ENCODE measurements at regions not wholly inside any gene's neighbourhood (a gene's known extent, or its start where the extent isn't known, plus 50 kb on each side); places are given as distances from the start of the nearest gene placed in this dataset.

DNA sequence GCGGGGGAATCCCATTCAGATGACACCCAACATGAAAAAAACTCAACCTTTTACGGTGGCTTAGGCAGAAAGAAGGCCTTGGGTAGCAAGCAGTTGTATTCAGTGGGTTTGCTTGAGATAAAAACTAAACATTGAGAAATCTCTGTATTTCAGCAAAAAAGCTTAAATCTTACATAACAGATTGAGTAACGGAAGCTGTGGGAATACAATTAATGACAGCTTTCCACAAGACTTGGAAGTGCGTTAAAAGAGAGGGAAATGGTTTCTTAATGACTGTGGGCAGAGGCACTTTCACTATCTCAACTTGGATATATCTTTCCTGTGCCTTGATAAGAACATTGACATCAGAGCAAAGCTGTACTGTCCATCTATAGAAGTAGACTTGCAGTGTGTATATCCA is 418.5 kb upstream of the HS3ST1 start:
- no peaks in the 10 kb centered on the region for H4K20me1 ChIP-seq (ENCODE audit: insufficient read depth, low read length)
- intact Hi-C loops (cut with micrococcal nuclease): no loop called here
- in situ Hi-C loops (cut with MboI; ENCODE audit: low sequenced_read_pairs): no loop called here
- H2BK20ac ChIP-seq (ENCODE audit: low read depth, low read length): no peak overlapping the region
- ATAC-seq (ENCODE audit: low read depth): no peak
- H3K79me1 ChIP-seq (ENCODE audit: low read depth in 1 of 2, low read length in 2 of 2): no peaks in the 10 kb centered on the region
- H3K36me3 ChIP-seq (ENCODE audit: control insufficient read depth, insufficient read depth, low read length): no peaks in the 10 kb centered on the region
- no peak overlapping the region for H3K4me3 ChIP-seq (ENCODE audit: insufficient read depth, low read depth, low read length)
- no peaks in the 10 kb centered on the region for H3K4me1 ChIP-seq (ENCODE audit: control insufficient read depth, insufficient read depth, low read length)
- no peak overlapping the region for H3K18ac ChIP-seq (ENCODE audit: low read depth, low read length)
- no peaks in the 10 kb centered on the region for H3K9me3 ChIP-seq (ENCODE audit: control insufficient read depth, insufficient read depth, low read length)
- H3K4ac ChIP-seq (ENCODE audit: low read depth, low read length): no peak overlapping the region
- H3K27ac ChIP-seq (ENCODE audit: insufficient read depth, low read length): no peak overlapping the region
- no peak overlapping the region for H2AK9ac ChIP-seq (replicated peaks; ENCODE audit: low read depth, low read length, poor library complexity)
- no peak overlapping the region for H2BK120ac ChIP-seq (ENCODE audit: low read depth, low read length)
- no peak overlapping the region for H3K23ac ChIP-seq (ENCODE audit: low read depth, low read length)
- H4K91ac ChIP-seq (ENCODE audit: insufficient read depth, low read depth, low read length): no peak overlapping the region
- DNase-seq: no peak
- ChIA-PET POLR2A (ENCODE audit: unreplicated experiment) (no interaction called here), CTCF (no interaction called here)
- no peak for TF ChIP-seq MXI1 (IDR thresholded peaks at IDR 0.05; ENCODE audit: borderline replicate concordance, low read depth, low read length)
- TF ChIP-seq, protein P1, sequence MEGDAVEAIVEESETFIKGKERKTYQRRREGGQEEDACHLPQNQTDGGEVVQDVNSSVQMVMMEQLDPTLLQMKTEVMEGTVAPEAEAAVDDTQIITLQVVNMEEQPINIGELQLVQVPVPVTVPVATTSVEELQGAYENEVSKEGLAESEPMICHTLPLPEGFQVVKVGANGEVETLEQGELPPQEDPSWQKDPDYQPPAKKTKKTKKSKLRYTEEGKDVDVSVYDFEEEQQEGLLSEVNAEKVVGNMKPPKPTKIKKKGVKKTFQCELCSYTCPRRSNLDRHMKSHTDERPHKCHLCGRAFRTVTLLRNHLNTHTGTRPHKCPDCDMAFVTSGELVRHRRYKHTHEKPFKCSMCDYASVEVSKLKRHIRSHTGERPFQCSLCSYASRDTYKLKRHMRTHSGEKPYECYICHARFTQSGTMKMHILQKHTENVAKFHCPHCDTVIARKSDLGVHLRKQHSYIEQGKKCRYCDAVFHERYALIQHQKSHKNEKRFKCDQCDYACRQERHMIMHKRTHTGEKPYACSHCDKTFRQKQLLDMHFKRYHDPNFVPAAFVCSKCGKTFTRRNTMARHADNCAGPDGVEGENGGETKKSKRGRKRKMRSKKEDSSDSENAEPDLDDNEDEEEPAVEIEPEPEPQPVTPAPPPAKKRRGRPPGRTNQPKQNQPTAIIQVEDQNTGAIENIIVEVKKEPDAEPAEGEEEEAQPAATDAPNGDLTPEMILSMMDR (conservative IDR thresholded peaks at IDR 0.05; ENCODE audit: low read depth, low read length): no peak
- TF ChIP-seq FOS (IDR thresholded peaks at IDR 0.05; ENCODE audit: low read depth, low read length): no peak
- TF ChIP-seq RCOR1 (IDR thresholded peaks at IDR 0.05; ENCODE audit: insufficient replicate concordance, low read length): no peak
- no peak for TF ChIP-seq NFE2L2 (IDR thresholded peaks at IDR 0.05; ENCODE audit: low read depth, low read length)
- TF ChIP-seq, protein P2, sequence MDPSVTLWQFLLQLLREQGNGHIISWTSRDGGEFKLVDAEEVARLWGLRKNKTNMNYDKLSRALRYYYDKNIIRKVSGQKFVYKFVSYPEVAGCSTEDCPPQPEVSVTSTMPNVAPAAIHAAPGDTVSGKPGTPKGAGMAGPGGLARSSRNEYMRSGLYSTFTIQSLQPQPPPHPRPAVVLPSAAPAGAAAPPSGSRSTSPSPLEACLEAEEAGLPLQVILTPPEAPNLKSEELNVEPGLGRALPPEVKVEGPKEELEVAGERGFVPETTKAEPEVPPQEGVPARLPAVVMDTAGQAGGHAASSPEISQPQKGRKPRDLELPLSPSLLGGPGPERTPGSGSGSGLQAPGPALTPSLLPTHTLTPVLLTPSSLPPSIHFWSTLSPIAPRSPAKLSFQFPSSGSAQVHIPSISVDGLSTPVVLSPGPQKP (IDR thresholded peaks at IDR 0.05; ENCODE audit: borderline replicate concordance, low read depth, low read length): no peak
- no peak overlapping the region for H3K4me2 ChIP-seq (ENCODE audit: low read depth, low read length)
- no peaks in the 10 kb centered on the region for H3K9me1 ChIP-seq (ENCODE audit: insufficient read depth, low read length)
- no peak overlapping the region for H3K9ac ChIP-seq (ENCODE audit: low read depth, low read length)
- no peak overlapping the region for H4K5ac ChIP-seq (ENCODE audit: low read depth, low read length)
- no peak overlapping the region for H3K14ac ChIP-seq (replicated peaks; ENCODE audit: low read depth, low read length)
- H2BK15ac ChIP-seq (ENCODE audit: low read depth, low read length): no peak overlapping the region
- H2AK5ac ChIP-seq (ENCODE audit: low read depth, low read length): no peak overlapping the region
- no peak overlapping the region for H2BK5ac ChIP-seq (ENCODE audit: low read depth, low read length, poor library complexity, severe bottlenecking)
- no peak overlapping the region for H4K8ac ChIP-seq (ENCODE audit: low read depth in 2 of 2, low read length in 2 of 2)
- BruUV-seq (replicated peaks): no TSS peak
- H2AFZ ChIP-seq (replicated peaks; ENCODE audit: low read length, poor library complexity): no peak overlapping the region
- no peak overlapping the region for H3K56ac ChIP-seq (ENCODE audit: extremely low read depth, insufficient read depth, low read length)
- no peaks in the 10 kb centered on the region for H3K27me3 ChIP-seq (ENCODE audit: control insufficient read depth, insufficient read depth, low read length)
- dilution Hi-C loops (cut with HindIII; ENCODE audit: low sequenced_read_pairs, unreplicated experiment): no loop called here
- WGBS, 2 experiments (ENCODE audit: extremely low coverage in 2 of 2, insufficient read length in 1 of 2): no CpG with 5 or more reads among the region's 4 CpGs
